DOHH2 (cell line): ENCODE measurements at regions not wholly inside any gene's neighbourhood (a gene's known extent, or its start where the extent isn't known, plus 50 kb on each side); places are given as distances from the start of the nearest gene placed in this dataset.

Experiments
- CTCF ChIP-seq: fragments of 200-600 bp; sonication (generic); IDR thresholded peaks from one replicate; pipeline ENCODE4 v1.5.1; 2014; ENCODE audit warnings: antibody characterized with exemption, mild to moderate bottlenecking, low read depth, low read length; ENCODE audit not compliant: poor library complexity, severe bottlenecking
- EZH2phosphoT487 ChIP-seq: fragments of 200-600 bp; sonication (generic); IDR thresholded peaks from 2 replicates; pipeline ENCODE4 v1.6.1; 2017; ENCODE audit warnings: borderline replicate concordance, mild to moderate bottlenecking, antibody characterized with exemption, low read length, moderate library complexity, mixed read lengths

- TF ChIP-seq CTCF = no peak
- TF ChIP-seq EZH2phosphoT487 = no peak
Observed at GRCh38 chr4:133776961-133777360, 424.6 kb downstream of the PABPC4L start.
